ENCODE measurements at regions not wholly inside any gene's neighbourhood (a gene's known extent, or its start where the extent isn't known, plus 50 kb on each side); places are given as distances from the start of the nearest gene placed in this dataset.

DNA sequence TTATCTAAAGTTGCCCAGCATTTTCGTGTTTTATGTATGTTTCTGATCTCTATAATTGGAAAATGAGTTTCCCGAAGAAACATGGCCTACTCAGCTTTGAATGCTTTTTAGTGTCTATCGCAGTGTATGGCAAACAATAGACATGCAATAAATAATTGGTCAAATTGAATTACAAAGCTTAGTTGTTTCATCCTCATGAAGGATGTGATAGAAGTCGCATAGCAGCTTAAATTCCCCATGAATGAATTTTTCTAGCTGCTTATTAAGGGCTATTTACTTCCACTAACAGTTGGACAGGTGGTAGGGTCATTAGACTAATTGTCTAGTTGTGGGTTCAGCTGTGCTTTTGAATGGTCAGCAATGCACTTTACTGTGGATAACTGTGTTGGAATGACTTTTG is 467.3 kb upstream of the MBL2 start:
- TF ChIP-seq, protein P1, sequence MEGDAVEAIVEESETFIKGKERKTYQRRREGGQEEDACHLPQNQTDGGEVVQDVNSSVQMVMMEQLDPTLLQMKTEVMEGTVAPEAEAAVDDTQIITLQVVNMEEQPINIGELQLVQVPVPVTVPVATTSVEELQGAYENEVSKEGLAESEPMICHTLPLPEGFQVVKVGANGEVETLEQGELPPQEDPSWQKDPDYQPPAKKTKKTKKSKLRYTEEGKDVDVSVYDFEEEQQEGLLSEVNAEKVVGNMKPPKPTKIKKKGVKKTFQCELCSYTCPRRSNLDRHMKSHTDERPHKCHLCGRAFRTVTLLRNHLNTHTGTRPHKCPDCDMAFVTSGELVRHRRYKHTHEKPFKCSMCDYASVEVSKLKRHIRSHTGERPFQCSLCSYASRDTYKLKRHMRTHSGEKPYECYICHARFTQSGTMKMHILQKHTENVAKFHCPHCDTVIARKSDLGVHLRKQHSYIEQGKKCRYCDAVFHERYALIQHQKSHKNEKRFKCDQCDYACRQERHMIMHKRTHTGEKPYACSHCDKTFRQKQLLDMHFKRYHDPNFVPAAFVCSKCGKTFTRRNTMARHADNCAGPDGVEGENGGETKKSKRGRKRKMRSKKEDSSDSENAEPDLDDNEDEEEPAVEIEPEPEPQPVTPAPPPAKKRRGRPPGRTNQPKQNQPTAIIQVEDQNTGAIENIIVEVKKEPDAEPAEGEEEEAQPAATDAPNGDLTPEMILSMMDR (IDR thresholded peaks at IDR 0.05), result no peak
- no peak for TF ChIP-seq POLR2A (IDR thresholded peaks at IDR 0.05)

Measured in thyroid gland (tissue), 4 donors.